SK-N-SH (cell line): ENCODE measurements at regions not wholly inside any gene's neighbourhood (a gene's known extent, or its start where the extent isn't known, plus 50 kb on each side); places are given as distances from the start of the nearest gene placed in this dataset.

Experiments used
- CTCF ChIA-PET: fragments of 300-600, 350-600 bp; formaldehyde crosslinking; extraction: SDS; loops from one replicate; lab custom pipeline; 2021; lab: Yijun Ruan, JAX
- POLR2A ChIA-PET: fragments of 350-600 bp; sonication (Branson Sonifier 250); formaldehyde crosslinking; extraction: SDS; loops from one replicate; lab custom pipeline; 2020; ENCODE audit warnings: antibody characterized with exemption, inconsistent platforms; lab: Yijun Ruan, JAX
- DNase-seq: peaks from one replicate; pipeline ENCODE4 v3.0.0; 2012
- H2AFZ ChIP-seq: fragments of 200-600 bp; sonication (generic); 2 replicates; pipeline ENCODE4 v1.8.1; 2016; ENCODE audit warnings: antibody characterized with exemption, mild to moderate bottlenecking, low read depth
- H3F3A ChIP-seq: fragments of 200-600 bp; sonication (generic); replicated peaks from 2 replicates; pipeline ENCODE3; 2016; ENCODE audit warnings: antibody characterized with exemption, mild to moderate bottlenecking; ENCODE audit not compliant: insufficient read depth
- H3K27ac ChIP-seq, 2 experiments: fragments of 200-500 bp in 1 of 2; fragments of 200-600 bp in 1 of 2; sonication (Bioruptor generic) in 1 of 2; sonication (generic), shearing (Covaris generic) in 1 of 2; 2 replicates each; pipeline versions ENCODE4 v1.5.1 to v1.6.1; 2014 to 2016; ENCODE audit warnings: low read depth in 2 of 2, inconsistent platforms in 1 of 2, low read length in 1 of 2, mild to moderate bottlenecking in 1 of 2, mixed read lengths in 1 of 2
- H3K27me3 ChIP-seq: fragments of 200-600 bp; sonication (generic), shearing (Covaris generic); 2 replicates; pipeline ENCODE4 v1.6.1; 2016; ENCODE audit warnings: mixed run types; ENCODE audit not compliant: insufficient read depth
- H3K36me3 ChIP-seq, 2 experiments: fragments of 200-500 bp in 1 of 2; fragments of 200-600 bp in 1 of 2; sonication (Bioruptor generic) in 1 of 2; sonication (generic) in 1 of 2; replicated peaks in 1 of 2; 2 replicates each; pipeline versions ENCODE3 to v1.5.1; 2014 to 2016; ENCODE audit warnings: low read length in 1 of 2, mild to moderate bottlenecking in 1 of 2; ENCODE audit not compliant: insufficient read depth in 2 of 2, control insufficient read depth in 1 of 2
- H3K4me1 ChIP-seq, 2 experiments: fragments of 200-500 bp in 1 of 2; fragments of 200-600 bp in 1 of 2; sonication (Bioruptor generic) in 1 of 2; sonication (generic), shearing (Covaris generic) in 1 of 2; 2 replicates each; pipeline versions ENCODE4 v1.5.1 to v1.6.1; 2014 to 2016; ENCODE audit warnings: low read depth in 1 of 2, low read length in 1 of 2, mixed run types in 1 of 2; ENCODE audit not compliant: insufficient read depth in 2 of 2, control insufficient read depth in 1 of 2
- H3K4me2 ChIP-seq: fragments of 200-600 bp; sonication (generic), shearing (Covaris generic); 2 replicates; pipeline ENCODE4 v1.6.1; 2017; ENCODE audit warnings: mixed run types
- H3K4me3 ChIP-seq, 2 experiments: fragments of 200-500 bp in 1 of 2; fragments of 200-600 bp in 1 of 2; sonication (Bioruptor generic) in 1 of 2; sonication (generic), shearing (Covaris generic) in 1 of 2; 2 replicates each; pipeline versions ENCODE4 v1.5.1 to v1.8.1; 2014 to 2016; ENCODE audit warnings: low read depth in 2 of 2, inconsistent platforms in 1 of 2, low read length in 1 of 2, mild to moderate bottlenecking in 1 of 2, mixed read lengths in 1 of 2, moderate library complexity in 1 of 2
- H3K79me2 ChIP-seq: fragments of 200-600 bp; sonication (generic); 2 replicates; pipeline ENCODE4 v1.8.1; 2017; ENCODE audit warnings: mild to moderate bottlenecking; ENCODE audit not compliant: insufficient read depth
- H3K9ac ChIP-seq: fragments of 200-600 bp; sonication (generic); 2 replicates; pipeline ENCODE4 v1.6.1; 2017; ENCODE audit warnings: mixed run types
- H3K9me2 ChIP-seq: fragments of 200-600 bp; sonication (generic); 2 replicates; pipeline ENCODE4 v1.6.1; 2017; ENCODE audit warnings: mixed run types
- H3K9me3 ChIP-seq: fragments of 200-600 bp; sonication (generic); 2 replicates; pipeline ENCODE4 v1.6.1; 2017; ENCODE audit warnings: mixed run types, mild to moderate bottlenecking, moderate library complexity
- H4K20me1 ChIP-seq: fragments of 200-600 bp; sonication (generic); 2 replicates; pipeline ENCODE4 v1.6.1; 2017; ENCODE audit warnings: mild to moderate bottlenecking, mixed run types; ENCODE audit not compliant: insufficient read depth
- CHD2 ChIP-seq: fragments of 150-350 bp; IDR thresholded peaks from 2 replicates; pipeline ENCODE4 v1.6.1; 2018; ENCODE audit warnings: low read length; ENCODE audit not compliant: partially characterized antibody
- CTCF ChIP-seq: fragments of 200-600 bp; sonication (generic); IDR thresholded peaks from 2 replicates; pipeline ENCODE4 v1.6.1; 2017; ENCODE audit warnings: antibody characterized with exemption, mild to moderate bottlenecking, moderate library complexity
- ELF1 ChIP-seq: IDR thresholded peaks from 2 replicates; pipeline ENCODE4 v1.4.0; 2012
- EZH2phosphoT487 ChIP-seq: fragments of 200-600 bp; sonication (generic); IDR thresholded peaks from 2 replicates; pipeline ENCODE4 v1.6.1; 2017; ENCODE audit warnings: low read depth, mixed run types, mild to moderate bottlenecking, antibody characterized with exemption, moderate library complexity, borderline replicate concordance
- FOXM1 ChIP-seq: IDR thresholded peaks from 2 replicates; pipeline ENCODE4 v1.4.0; 2012; ENCODE audit warnings: low read depth, mild to moderate bottlenecking
- JUND ChIP-seq: IDR thresholded peaks from 2 replicates; pipeline ENCODE4 v1.4.0; 2012
- MAX ChIP-seq: IDR thresholded peaks from 2 replicates; pipeline ENCODE4 v1.4.0; 2012; ENCODE audit warnings: low read depth
- MEF2A ChIP-seq: IDR thresholded peaks from 2 replicates; pipeline ENCODE4 v1.4.0; 2012; ENCODE audit warnings: low read depth, borderline replicate concordance
- NFIC ChIP-seq: IDR thresholded peaks from 2 replicates; pipeline ENCODE4 v1.4.0; 2012; ENCODE audit warnings: borderline replicate concordance
- NRF1 ChIP-seq: IDR thresholded peaks from 2 replicates; pipeline ENCODE4 v1.6.1; 2012; ENCODE audit warnings: low read depth, mild to moderate bottlenecking, low read length
- POLR2AphosphoS5 ChIP-seq: IDR thresholded peaks from 2 replicates; pipeline ENCODE4 v1.6.1; 2012; ENCODE audit warnings: low read depth, low read length
- RAD21 ChIP-seq: IDR thresholded peaks from 2 replicates; pipeline ENCODE4 v1.6.1; 2012; ENCODE audit warnings: mild to moderate bottlenecking, low read length
- RCOR1 ChIP-seq: fragments of 150-350 bp; IDR thresholded peaks from 2 replicates; pipeline ENCODE4 v1.6.1; 2017; ENCODE audit warnings: antibody characterized with exemption, low read length
- RFX5 ChIP-seq: IDR thresholded peaks from 2 replicates; pipeline ENCODE4 v1.6.1; 2012; ENCODE audit warnings: mild to moderate bottlenecking, improper control_type of control experiment, low read length
- RXRA ChIP-seq: IDR thresholded peaks from 2 replicates; pipeline ENCODE4 v1.4.0; 2012; ENCODE audit warnings: low read depth, mild to moderate bottlenecking, borderline replicate concordance
- TAF1 ChIP-seq: IDR thresholded peaks from 2 replicates; pipeline ENCODE4 v1.6.1; 2012; ENCODE audit warnings: low read depth, mild to moderate bottlenecking, low read length, moderate library complexity, borderline replicate concordance
- TCF12 ChIP-seq: IDR thresholded peaks from 2 replicates; pipeline ENCODE4 v1.4.0; 2012
- WGBS: methylation state at CpG from one replicate; pipeline ENCODE4 v1.1.6; 2017; ENCODE audit warnings: low lambda C conversion rate; 5-methylcytosine and 5-hydroxymethylcytosine counted together
- TF ChIP-seq, protein P1 (sequence below): IDR thresholded peaks from 2 replicates; pipeline ENCODE4 v1.4.0; 2012; ENCODE audit warnings: low read depth, borderline replicate concordance
- TF ChIP-seq, protein P2 (sequence below): IDR thresholded peaks from 2 replicates; pipeline ENCODE4; 2012

GRCh38 chr9:10983251-10983650 lies 370.4 kb upstream of the PTPRD start:
- no peak for DNase-seq
- 22% methylated on average over 1 of the region's 1 CpG for WGBS

DNA sequence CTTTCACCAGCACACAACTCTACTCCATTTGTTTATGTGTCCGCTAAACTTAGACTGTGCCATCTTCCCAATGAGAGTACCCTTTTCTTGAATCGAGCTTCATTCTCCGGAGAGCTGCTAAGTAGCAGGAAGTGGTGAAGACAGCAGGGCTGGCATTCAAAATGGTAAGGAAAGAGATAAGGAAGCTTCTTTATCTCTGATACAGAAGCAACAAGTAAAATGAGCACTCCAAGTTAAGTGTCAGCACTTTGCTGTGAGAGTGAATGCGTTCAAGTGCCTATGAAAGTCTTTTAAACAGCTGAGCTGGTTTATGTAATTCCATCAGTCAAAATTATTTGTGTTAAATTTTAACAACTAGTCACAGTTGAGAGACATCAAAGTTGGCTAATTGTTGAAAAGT lies 386.8 kb upstream of the PTPRD start:
- TF ChIP-seq TCF12: no peak
- TF ChIP-seq NRF1: no peak
- no peak for TF ChIP-seq RXRA
- TF ChIP-seq FOXM1: no peak
- no peak for TF ChIP-seq CHD2
- no peak for TF ChIP-seq ELF1
- no peak for TF ChIP-seq EZH2phosphoT487
- no peak for TF ChIP-seq RFX5
- H2AFZ ChIP-seq: no peak overlapping the region
- H3K9me3 ChIP-seq: no peaks in the 10 kb centered on the region
- WGBS: 48% methylated on average over 4 of the region's 4 CpGs
- H3K36me3 ChIP-seq: no peaks in the 10 kb centered on the region
- DNase-seq: no peak
- H3K4me2 ChIP-seq: no peak overlapping the region
- no peak overlapping the region for H3K4me3 ChIP-seq
- no peaks in the 10 kb centered on the region for H3K79me2 ChIP-seq
- H3K9ac ChIP-seq: no peak overlapping the region
- no peaks in the 10 kb centered on the region for H3K27me3 ChIP-seq
- no peaks in the 10 kb centered on the region for H4K20me1 ChIP-seq
- H3K27ac ChIP-seq: no peak overlapping the region
- H3F3A ChIP-seq: no peaks in the 10 kb centered on the region
- no peaks in the 10 kb centered on the region for H3K9me2 ChIP-seq
- ChIA-PET POLR2A (no interaction called here), CTCF (no interaction called here)
- H3K4me1 ChIP-seq: no peaks in the 10 kb centered on the region

More at GRCh38 chr9:10983251-10983650, 370.4 kb upstream of the PTPRD start:
- Histone ChIP-seq H3K4me3 (no peak overlapping the region), H3K9ac (no peak overlapping the region), H3K27me3 (no peaks in the 10 kb centered on the region), H3K9me3 (no peaks in the 10 kb centered on the region), H3F3A (no peaks in the 10 kb centered on the region), H3K9me2 (no peaks in the 10 kb centered on the region), H3K79me2 (no peaks in the 10 kb centered on the region), H4K20me1 (no peaks in the 10 kb centered on the region), H3K27ac (no peak overlapping the region), H2AFZ (no peak overlapping the region), H3K4me2 (no peak overlapping the region), H3K36me3 (no peaks in the 10 kb centered on the region), H3K4me1 (no peaks in the 10 kb centered on the region)
- ChIA-PET CTCF (no interaction called here), POLR2A (no interaction called here)
- TF ChIP-seq TAF1 (no peak), RCOR1 (no peak)
- TF ChIP-seq, protein P1, sequence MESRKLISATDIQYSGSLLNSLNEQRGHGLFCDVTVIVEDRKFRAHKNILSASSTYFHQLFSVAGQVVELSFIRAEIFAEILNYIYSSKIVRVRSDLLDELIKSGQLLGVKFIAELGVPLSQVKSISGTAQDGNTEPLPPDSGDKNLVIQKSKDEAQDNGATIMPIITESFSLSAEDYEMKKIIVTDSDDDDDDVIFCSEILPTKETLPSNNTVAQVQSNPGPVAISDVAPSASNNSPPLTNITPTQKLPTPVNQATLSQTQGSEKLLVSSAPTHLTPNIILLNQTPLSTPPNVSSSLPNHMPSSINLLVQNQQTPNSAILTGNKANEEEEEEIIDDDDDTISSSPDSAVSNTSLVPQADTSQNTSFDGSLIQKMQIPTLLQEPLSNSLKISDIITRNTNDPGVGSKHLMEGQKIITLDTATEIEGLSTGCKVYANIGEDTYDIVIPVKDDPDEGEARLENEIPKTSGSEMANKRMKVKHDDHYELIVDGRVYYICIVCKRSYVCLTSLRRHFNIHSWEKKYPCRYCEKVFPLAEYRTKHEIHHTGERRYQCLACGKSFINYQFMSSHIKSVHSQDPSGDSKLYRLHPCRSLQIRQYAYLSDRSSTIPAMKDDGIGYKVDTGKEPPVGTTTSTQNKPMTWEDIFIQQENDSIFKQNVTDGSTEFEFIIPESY: no peak

DNA sequence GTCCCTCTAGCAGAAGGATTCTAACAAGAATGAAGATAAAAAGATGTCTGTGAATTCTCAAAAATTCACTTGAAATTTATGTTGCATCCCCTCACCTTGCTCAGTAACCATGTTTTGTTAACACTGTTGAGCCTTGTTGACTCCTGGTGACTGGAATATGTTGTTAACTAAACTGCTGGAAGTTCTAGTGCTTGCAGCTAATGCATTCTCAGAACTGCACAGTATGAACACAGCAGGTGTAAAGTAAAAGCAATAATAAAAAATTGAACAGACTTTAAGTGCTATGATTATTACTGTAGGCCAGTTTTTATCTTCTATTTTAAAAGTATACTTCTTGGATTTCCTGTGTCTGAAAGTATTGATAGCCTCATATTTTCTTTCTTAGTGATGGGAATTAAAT lies 388.7 kb upstream of the PTPRD start:
- no peak overlapping the region for H3K9ac ChIP-seq
- POLR2A ChIA-PET: no interaction called here
- H4K20me1 ChIP-seq: no peaks in the 10 kb centered on the region
- H3K4me2 ChIP-seq: no peak overlapping the region
- no peaks in the 10 kb centered on the region for H3K9me2 ChIP-seq
- no peaks in the 10 kb centered on the region for H3K79me2 ChIP-seq
- DNase-seq: no peak
- no peak overlapping the region for H2AFZ ChIP-seq
- TF ChIP-seq NFIC: no peak
- no peak for TF ChIP-seq RAD21
- TF ChIP-seq POLR2AphosphoS5: no peak
- TF ChIP-seq RCOR1: no peak
- no peak for TF ChIP-seq RFX5
- no peak for TF ChIP-seq CTCF
- TF ChIP-seq MAX: no peak
- no peak for TF ChIP-seq MEF2A
- no peak for TF ChIP-seq CHD2
- TF ChIP-seq JUND: no peak
- TF ChIP-seq, protein P2, sequence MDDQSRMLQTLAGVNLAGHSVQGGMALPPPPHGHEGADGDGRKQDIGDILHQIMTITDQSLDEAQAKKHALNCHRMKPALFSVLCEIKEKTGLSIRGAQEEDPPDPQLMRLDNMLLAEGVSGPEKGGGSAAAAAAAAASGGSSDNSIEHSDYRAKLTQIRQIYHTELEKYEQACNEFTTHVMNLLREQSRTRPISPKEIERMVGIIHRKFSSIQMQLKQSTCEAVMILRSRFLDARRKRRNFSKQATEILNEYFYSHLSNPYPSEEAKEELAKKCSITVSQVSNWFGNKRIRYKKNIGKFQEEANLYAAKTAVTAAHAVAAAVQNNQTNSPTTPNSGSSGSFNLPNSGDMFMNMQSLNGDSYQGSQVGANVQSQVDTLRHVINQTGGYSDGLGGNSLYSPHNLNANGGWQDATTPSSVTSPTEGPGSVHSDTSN: no peak
- TF ChIP-seq, all 33 proteins: peak for 0
- Histone ChIP-seq H3K36me3 (no peaks in the 10 kb centered on the region), H3K4me3 (no peak overlapping the region), H3K27me3 (no peaks in the 10 kb centered on the region), H3K27ac (no peak overlapping the region), H3K9me3 (no peaks in the 10 kb centered on the region), H3F3A (no peaks in the 10 kb centered on the region), H3K4me1 (no peaks in the 10 kb centered on the region)
- CTCF ChIA-PET: no interaction called here
